ENCODE measurements at regions not wholly inside any gene's neighbourhood (a gene's known extent, or its start where the extent isn't known, plus 50 kb on each side); places are given as distances from the start of the nearest gene placed in this dataset.

- H3K4me1 ChIP-seq (ENCODE audit: control insufficient read depth, insufficient read depth, low read length, poor library complexity, severe bottlenecking): no peaks in the 10 kb centered on the region
- DNase-seq (no peak), ATAC-seq (ENCODE audit: low read depth in 2 of 2) (no peak)
- Mint-ChIP-seq H3K36me3 (no peaks in the 10 kb centered on the region), H3K27me3 (no peaks in the 10 kb centered on the region), H3K9me3 (peaks cover 0 to 25% (median 4%) of the 10 kb centered on the region in 7 donors), H3K4me1 (no peaks in the 10 kb centered on the region), H3K4me3 (no peak overlapping the region), H3K27ac (no peak overlapping the region)
- H3K27me3 ChIP-seq (ENCODE audit: control insufficient read depth, insufficient read depth, low read length): no peaks in the 10 kb centered on the region
- no peaks in the 10 kb centered on the region for H3K9me3 ChIP-seq (ENCODE audit: control insufficient read depth in 2 of 2, low read length in 2 of 2)
- H3K36me3 ChIP-seq (ENCODE audit: control insufficient read depth, insufficient read depth, low read length): no peaks in the 10 kb centered on the region
- no peak overlapping the region for H3K27ac ChIP-seq (ENCODE audit: insufficient read depth, low read length, poor library complexity, severe bottlenecking)
- H3K4me3 ChIP-seq (ENCODE audit: low read depth, low read length): no peak overlapping the region
Observed at GRCh38 chr17:71727723-71728122, 393.1 kb upstream of the SOX9 start.

GRCh38 chr17:71730871-71731270, 389.9 kb upstream of the SOX9 start:
- Mint-ChIP-seq H3K27me3 (no peaks in the 10 kb centered on the region), H3K36me3 (no peaks in the 10 kb centered on the region), H3K27ac (no peak overlapping the region), H3K4me3 (no peak overlapping the region), H3K9me3 (peaks cover 0 to 21% (median 4%) of the 10 kb centered on the region in 7 donors), H3K4me1 (no peaks in the 10 kb centered on the region)
- H3K27ac ChIP-seq (ENCODE audit: insufficient read depth, low read length, poor library complexity, severe bottlenecking): no peak overlapping the region
- no peak for DNase-seq
- no peak for ATAC-seq (ENCODE audit: low read depth in 2 of 2)
- H3K4me3 ChIP-seq (ENCODE audit: low read depth, low read length): no peak overlapping the region
- H3K4me1 ChIP-seq (ENCODE audit: control insufficient read depth, insufficient read depth, low read length, poor library complexity, severe bottlenecking): no peaks in the 10 kb centered on the region
- no peaks in the 10 kb centered on the region for H3K36me3 ChIP-seq (ENCODE audit: control insufficient read depth, insufficient read depth, low read length)
- no peaks in the 10 kb centered on the region for H3K9me3 ChIP-seq (ENCODE audit: control insufficient read depth in 2 of 2, low read length in 2 of 2)
- H3K27me3 ChIP-seq (ENCODE audit: control insufficient read depth, insufficient read depth, low read length): no peaks in the 10 kb centered on the region

- H3K4me3 ChIP-seq (ENCODE audit: low read depth, low read length): no peak overlapping the region
- no peaks in the 10 kb centered on the region for H3K4me1 ChIP-seq (ENCODE audit: control insufficient read depth, insufficient read depth, low read length, poor library complexity, severe bottlenecking)
- no peaks in the 10 kb centered on the region for H3K27me3 ChIP-seq (ENCODE audit: control insufficient read depth, insufficient read depth, low read length)
- ATAC-seq (ENCODE audit: low read depth in 2 of 2): no peak
- no peaks in the 10 kb centered on the region for H3K9me3 ChIP-seq (ENCODE audit: control insufficient read depth in 2 of 2, low read length in 2 of 2)
- H3K36me3 ChIP-seq (ENCODE audit: control insufficient read depth, insufficient read depth, low read length): no peaks in the 10 kb centered on the region
- H3K4me1 Mint-ChIP-seq: no peaks in the 10 kb centered on the region
- peaks cover 0 to 3% (median 2%) of the 10 kb centered on the region in 7 donors for H3K9me3 Mint-ChIP-seq
- no peaks in the 10 kb centered on the region for H3K27me3 Mint-ChIP-seq
- no peaks in the 10 kb centered on the region for H3K36me3 Mint-ChIP-seq
- no peak overlapping the region for H3K27ac ChIP-seq (ENCODE audit: insufficient read depth, low read length, poor library complexity, severe bottlenecking)
- no peak overlapping the region for H3K4me3 Mint-ChIP-seq
- DNase-seq: no peak
- H3K27ac Mint-ChIP-seq: no peak overlapping the region
Observed at GRCh38 chr17:71735893-71736292, 384.9 kb upstream of the SOX9 start.

GRCh38 chr17:71740866-71741265, 380.0 kb upstream of the SOX9 start:
- no peak for DNase-seq
- H3K27ac Mint-ChIP-seq: no peak overlapping the region
- no peaks in the 10 kb centered on the region for H3K4me1 ChIP-seq (ENCODE audit: control insufficient read depth, insufficient read depth, low read length, poor library complexity, severe bottlenecking)
- no peak overlapping the region for H3K27ac ChIP-seq (ENCODE audit: insufficient read depth, low read length, poor library complexity, severe bottlenecking)
- H3K4me3 ChIP-seq (ENCODE audit: low read depth, low read length): no peak overlapping the region
- no peaks in the 10 kb centered on the region for H3K4me1 Mint-ChIP-seq
- no peaks in the 10 kb centered on the region for H3K36me3 ChIP-seq (ENCODE audit: control insufficient read depth, insufficient read depth, low read length)
- H3K9me3 ChIP-seq (ENCODE audit: control insufficient read depth in 2 of 2, low read length in 2 of 2): no peaks in the 10 kb centered on the region
- H3K9me3 Mint-ChIP-seq: peaks cover 0 to 6% (median 2%) of the 10 kb centered on the region in 7 donors
- no peak overlapping the region for H3K4me3 Mint-ChIP-seq
- no peaks in the 10 kb centered on the region for H3K36me3 Mint-ChIP-seq
- H3K27me3 Mint-ChIP-seq: no peaks in the 10 kb centered on the region
- no peaks in the 10 kb centered on the region for H3K27me3 ChIP-seq (ENCODE audit: control insufficient read depth, insufficient read depth, low read length)
- ATAC-seq (ENCODE audit: low read depth in 2 of 2): no peak

- Mint-ChIP-seq H3K4me1 (no peaks in the 10 kb centered on the region), H3K36me3 (no peaks in the 10 kb centered on the region), H3K27me3 (no peaks in the 10 kb centered on the region), H3K27ac (no peak overlapping the region), H3K4me3 (no peak overlapping the region), H3K9me3 (peaks cover under 1 to 6% (median 2%) of the 10 kb centered on the region in 7 donors)
- DNase-seq (no peak), ATAC-seq (ENCODE audit: low read depth in 2 of 2) (no peak)
- Histone ChIP-seq H3K36me3 (ENCODE audit: control insufficient read depth, insufficient read depth, low read length) (no peaks in the 10 kb centered on the region), H3K4me1 (ENCODE audit: control insufficient read depth, insufficient read depth, low read length, poor library complexity, severe bottlenecking) (no peaks in the 10 kb centered on the region), H3K9me3 (ENCODE audit: control insufficient read depth in 2 of 2, low read length in 2 of 2) (no peaks in the 10 kb centered on the region), H3K27ac (ENCODE audit: insufficient read depth, low read length, poor library complexity, severe bottlenecking) (no peak overlapping the region), H3K27me3 (ENCODE audit: control insufficient read depth, insufficient read depth, low read length) (no peaks in the 10 kb centered on the region), H3K4me3 (ENCODE audit: low read depth, low read length) (no peak overlapping the region)
Observed at GRCh38 chr17:71741836-71742235, 379.0 kb upstream of the SOX9 start.

- ATAC-seq (ENCODE audit: low read depth in 2 of 2) (no peak), DNase-seq (no peak)
- H3K4me3 ChIP-seq (ENCODE audit: low read depth, low read length): no peak overlapping the region
- no peak overlapping the region for H3K4me3 Mint-ChIP-seq
- H3K4me1 Mint-ChIP-seq: no peaks in the 10 kb centered on the region
- no peaks in the 10 kb centered on the region for H3K36me3 Mint-ChIP-seq
- no peaks in the 10 kb centered on the region for H3K4me1 ChIP-seq (ENCODE audit: control insufficient read depth, insufficient read depth, low read length, poor library complexity, severe bottlenecking)
- H3K27ac ChIP-seq (ENCODE audit: insufficient read depth, low read length, poor library complexity, severe bottlenecking): no peak overlapping the region
- no peaks in the 10 kb centered on the region for H3K27me3 ChIP-seq (ENCODE audit: control insufficient read depth, insufficient read depth, low read length)
- no peak overlapping the region for H3K27ac Mint-ChIP-seq
- H3K36me3 ChIP-seq (ENCODE audit: control insufficient read depth, insufficient read depth, low read length): no peaks in the 10 kb centered on the region
- peaks cover 0 to 6% (median 2%) of the 10 kb centered on the region in 7 donors for H3K9me3 Mint-ChIP-seq
- H3K27me3 Mint-ChIP-seq: no peaks in the 10 kb centered on the region
- no peaks in the 10 kb centered on the region for H3K9me3 ChIP-seq (ENCODE audit: control insufficient read depth in 2 of 2, low read length in 2 of 2)
Observed at GRCh38 chr17:71748872-71749271, 371.9 kb upstream of the SOX9 start.

- ATAC-seq (ENCODE audit: low read depth in 2 of 2): no peak
- no peak for DNase-seq
- no peaks in the 10 kb centered on the region for H3K36me3 Mint-ChIP-seq
- H3K27ac ChIP-seq (ENCODE audit: insufficient read depth, low read length, poor library complexity, severe bottlenecking): no peak overlapping the region
- H3K27me3 ChIP-seq (ENCODE audit: control insufficient read depth, insufficient read depth, low read length): no peaks in the 10 kb centered on the region
- no peaks in the 10 kb centered on the region for H3K27me3 Mint-ChIP-seq
- H3K4me3 ChIP-seq (ENCODE audit: low read depth, low read length): no peak overlapping the region
- no peaks in the 10 kb centered on the region for H3K9me3 ChIP-seq (ENCODE audit: control insufficient read depth in 2 of 2, low read length in 2 of 2)
- no peak overlapping the region for H3K27ac Mint-ChIP-seq
- no peaks in the 10 kb centered on the region for H3K4me1 Mint-ChIP-seq
- peaks cover 0 to 5% (median 1%) of the 10 kb centered on the region in 7 donors for H3K9me3 Mint-ChIP-seq
- no peak overlapping the region for H3K4me3 Mint-ChIP-seq
- H3K4me1 ChIP-seq (ENCODE audit: control insufficient read depth, insufficient read depth, low read length, poor library complexity, severe bottlenecking): no peaks in the 10 kb centered on the region
- no peaks in the 10 kb centered on the region for H3K36me3 ChIP-seq (ENCODE audit: control insufficient read depth, insufficient read depth, low read length)
Observed at GRCh38 chr17:71753070-71753469, 367.8 kb upstream of the SOX9 start.

- Histone ChIP-seq H3K9me3 (ENCODE audit: control insufficient read depth in 2 of 2, low read length in 2 of 2) (no peaks in the 10 kb centered on the region), H3K27me3 (ENCODE audit: control insufficient read depth, insufficient read depth, low read length) (no peaks in the 10 kb centered on the region), H3K4me1 (ENCODE audit: control insufficient read depth, insufficient read depth, low read length, poor library complexity, severe bottlenecking) (no peaks in the 10 kb centered on the region), H3K27ac (ENCODE audit: insufficient read depth, low read length, poor library complexity, severe bottlenecking) (no peak overlapping the region), H3K4me3 (ENCODE audit: low read depth, low read length) (no peak overlapping the region), H3K36me3 (ENCODE audit: control insufficient read depth, insufficient read depth, low read length) (no peaks in the 10 kb centered on the region)
- Mint-ChIP-seq H3K27ac (no peak overlapping the region), H3K4me3 (no peak overlapping the region), H3K4me1 (no peaks in the 10 kb centered on the region), H3K27me3 (no peaks in the 10 kb centered on the region), H3K9me3 (peaks cover 0 to 5% (median 2%) of the 10 kb centered on the region in 7 donors), H3K36me3 (no peaks in the 10 kb centered on the region)
- ATAC-seq (ENCODE audit: low read depth in 2 of 2) (no peak), DNase-seq (no peak)
Observed at GRCh38 chr17:71757156-71757555, 363.7 kb upstream of the SOX9 start.
